ENCODE measurements at regions not wholly inside any gene's neighbourhood (a gene's known extent, or its start where the extent isn't known, plus 50 kb on each side); places are given as distances from the start of the nearest gene placed in this dataset.

DNA sequence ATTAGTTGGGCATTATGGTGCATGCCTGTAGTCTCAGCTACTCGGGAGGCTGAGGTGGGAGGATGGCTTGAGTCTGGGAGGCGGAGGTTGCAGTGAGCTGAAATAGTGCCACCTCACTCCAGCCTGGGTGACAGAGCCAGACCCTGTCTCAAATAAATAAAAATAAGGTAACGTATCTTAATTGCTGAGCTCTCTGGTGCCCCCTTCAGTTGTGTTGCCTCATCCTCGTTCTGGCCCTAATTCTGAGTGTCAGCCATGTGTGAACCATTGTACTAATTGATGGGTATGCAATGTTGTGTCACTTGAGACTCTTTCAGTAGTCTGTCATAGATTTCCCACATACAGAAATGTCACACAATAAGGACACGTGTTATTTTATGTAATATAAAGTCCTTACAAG, 363.1 kb upstream of the RBFOX1 start:
- TF ChIP-seq EZH2phosphoT487 (IDR thresholded peaks at IDR 0.05; ENCODE audit: borderline replicate concordance, low read length) (no peak), CTCF (IDR thresholded peaks at IDR 0.05; ENCODE audit: low read depth, low read length, poor library complexity, severe bottlenecking) (no peak)
